ENCODE measurements at regions not wholly inside any gene's neighbourhood (a gene's known extent, or its start where the extent isn't known, plus 50 kb on each side); places are given as distances from the start of the nearest gene placed in this dataset.

- TF ChIP-seq CTCF (conservative IDR thresholded peaks at IDR 0.05): no peak
- no peak for TF ChIP-seq ZFX (IDR thresholded peaks at IDR 0.05)
Measured at GRCh38 chr22:46035742-46036557, 59.0 kb upstream of the WNT7B start.

Data from C4-2B (cell line).